SU-DHL-6 (cell line): ENCODE measurements at regions not wholly inside any gene's neighbourhood (a gene's known extent, or its start where the extent isn't known, plus 50 kb on each side); places are given as distances from the start of the nearest gene placed in this dataset.

Experiments
- H2AFZ ChIP-seq: fragments of 200-600 bp; sonication (generic); 2 replicates; pipeline ENCODE4 v1.6.1; 2014; ENCODE audit warnings: low read depth, mild to moderate bottlenecking, moderate library complexity, mixed read lengths, antibody characterized with exemption, low read length; ENCODE audit not compliant: severe bottlenecking
- H3F3A ChIP-seq: fragments of 200-600 bp; shearing (Covaris generic); 2 replicates; pipeline ENCODE4 v1.6.0; 2016; ENCODE audit warnings: antibody characterized with exemption, mild to moderate bottlenecking; ENCODE audit not compliant: insufficient read depth
- H3K27ac ChIP-seq: fragments of 200-600 bp; sonication (generic); 2 replicates; pipeline ENCODE4 v1.5.1; 2016; ENCODE audit warnings: low read depth, mild to moderate bottlenecking, low read length, moderate library complexity, mixed read lengths
- H3K27me3 ChIP-seq: fragments of 200-600 bp; sonication (generic), shearing (Covaris generic); 2 replicates; pipeline ENCODE4 v1.6.0; 2014; ENCODE audit warnings: mild to moderate bottlenecking, low read length
- H3K36me3 ChIP-seq: fragments of 200-600 bp; sonication (generic); 2 replicates; pipeline ENCODE4 v1.6.1; 2014; ENCODE audit warnings: mild to moderate bottlenecking, low read length, mixed read lengths
- H3K4me2 ChIP-seq: fragments of 300-600, 200-600 bp; shearing (Covaris generic), sonication (generic); 2 replicates; pipeline ENCODE4 v1.6.0; 2014; ENCODE audit warnings: low read length, low read depth, mild to moderate bottlenecking; ENCODE audit not compliant: poor library complexity, severe bottlenecking
- H3K4me3 ChIP-seq: fragments of 200-600 bp; sonication (generic); 2 replicates; pipeline ENCODE4 v1.5.1; 2014; ENCODE audit warnings: antibody characterized with exemption, low read length, mild to moderate bottlenecking, mixed read lengths; ENCODE audit not compliant: insufficient read depth, poor library complexity, severe bottlenecking
- H3K79me2 ChIP-seq: fragments of 200-600 bp; sonication (generic); 2 replicates; pipeline ENCODE4 v1.6.1; 2014; ENCODE audit warnings: mild to moderate bottlenecking, low read length, moderate library complexity; ENCODE audit not compliant: insufficient read depth
- H3K9ac ChIP-seq: fragments of 200-600 bp; sonication (generic); 2 replicates; pipeline ENCODE4 v1.7.0; 2014; ENCODE audit warnings: mild to moderate bottlenecking, low read length
- H3K9me2 ChIP-seq: fragments of 200-600 bp; sonication (generic); replicated peaks from 2 replicates; pipeline ENCODE4 v1.6.1; 2014; ENCODE audit warnings: low read length; ENCODE audit not compliant: insufficient read depth
- H3K9me3 ChIP-seq: fragments of 200-600 bp; sonication (generic); 2 replicates; pipeline ENCODE4 v1.6.1; 2014; ENCODE audit warnings: low read length, mixed read lengths; ENCODE audit not compliant: insufficient read depth
- H4K20me1 ChIP-seq: fragments of 200-600 bp; sonication (generic); 2 replicates; pipeline ENCODE4 v1.6.1; 2014; ENCODE audit warnings: low read depth, mild to moderate bottlenecking, antibody characterized with exemption, low read length, moderate library complexity, mixed read lengths
- CTCF ChIP-seq: fragments of 200-600 bp; sonication (generic); IDR thresholded peaks from one replicate; pipeline ENCODE4 v1.5.1; 2017; ENCODE audit warnings: antibody characterized with exemption, mild to moderate bottlenecking, low read length, moderate library complexity; ENCODE audit not compliant: insufficient read depth, poor library complexity, severe bottlenecking
- EZH2phosphoT487 ChIP-seq: fragments of 200-600 bp; sonication (generic), shearing (Covaris generic); conservative IDR thresholded peaks from 2 replicates; pipeline ENCODE4 v1.6.1; 2018; ENCODE audit warnings: mild to moderate bottlenecking, antibody characterized with exemption, low read length, moderate library complexity, mixed read lengths

GRCh38 chr1:217150366-217150765, 427.1 kb upstream of the ESRRG start:
- no peaks in the 10 kb centered on the region for H3K36me3 ChIP-seq

GRCh38 chr1:217149791-217150190, 426.6 kb upstream of the ESRRG start:
- Histone ChIP-seq H3K36me3 (no peaks in the 10 kb centered on the region), H3K27ac (no peak overlapping the region), H4K20me1 (no peaks in the 10 kb centered on the region), H3K4me3 (no peak overlapping the region), H3K79me2 (no peaks in the 10 kb centered on the region), H3K27me3 (no peaks in the 10 kb centered on the region), H3K9me3 (no peaks in the 10 kb centered on the region), H3F3A (no peaks in the 10 kb centered on the region), H3K4me2 (no peak overlapping the region), H3K9ac (no peak overlapping the region), H3K9me2 (no peaks in the 10 kb centered on the region), H2AFZ (no peak overlapping the region)
- TF ChIP-seq EZH2phosphoT487, result no peak
- no peak for TF ChIP-seq CTCF

More at GRCh38 chr1:217150366-217150765, 427.1 kb upstream of the ESRRG start:
- H3K4me2 ChIP-seq, result no peak overlapping the region
- no peaks in the 10 kb centered on the region for H3F3A ChIP-seq
- H3K9me2 ChIP-seq, result no peaks in the 10 kb centered on the region
- H3K79me2 ChIP-seq, result no peaks in the 10 kb centered on the region
- no peak overlapping the region for H2AFZ ChIP-seq
- H3K4me3 ChIP-seq, result no peak overlapping the region
- H3K9me3 ChIP-seq, result no peaks in the 10 kb centered on the region
- H3K9ac ChIP-seq, result no peak overlapping the region
- H4K20me1 ChIP-seq, result no peaks in the 10 kb centered on the region
- TF ChIP-seq EZH2phosphoT487 (no peak), CTCF (no peak)
- no peaks in the 10 kb centered on the region for H3K27me3 ChIP-seq
- H3K27ac ChIP-seq, result no peak overlapping the region

GRCh38 chr1:217141711-217142110, 418.5 kb upstream of the ESRRG start:
- TF ChIP-seq EZH2phosphoT487 (no peak), CTCF (no peak)
- Histone ChIP-seq H3K79me2 (no peaks in the 10 kb centered on the region), H3K9ac (no peak overlapping the region), H3F3A (no peaks in the 10 kb centered on the region), H3K27ac (no peak overlapping the region), H3K27me3 (no peaks in the 10 kb centered on the region), H3K4me3 (no peak overlapping the region), H3K9me2 (no peaks in the 10 kb centered on the region), H3K36me3 (no peaks in the 10 kb centered on the region), H3K4me2 (no peak overlapping the region), H2AFZ (no peak overlapping the region), H4K20me1 (no peaks in the 10 kb centered on the region), H3K9me3 (no peaks in the 10 kb centered on the region)
